ENCODE measurements at regions not wholly inside any gene's neighbourhood (a gene's known extent, or its start where the extent isn't known, plus 50 kb on each side); places are given as distances from the start of the nearest gene placed in this dataset.

- TF ChIP-seq EZH2 (IDR thresholded peaks at IDR 0.05; ENCODE audit: low read length, missing control alignments) = no peak
- TF ChIP-seq CTCF (conservative IDR thresholded peaks at IDR 0.05 in 1 of 2, IDR thresholded peaks at IDR 0.05 in 1 of 2; ENCODE audit: low read depth in 1 of 2, low read length in 2 of 2) = no peak
Observed at GRCh38 chr16:6775712-6776111, 556.9 kb upstream of the RBFOX1 start.

All from fibroblast of lung (primary cell).